ENCODE measurements at regions not wholly inside any gene's neighbourhood (a gene's known extent, or its start where the extent isn't known, plus 50 kb on each side); places are given as distances from the start of the nearest gene placed in this dataset.

DNA sequence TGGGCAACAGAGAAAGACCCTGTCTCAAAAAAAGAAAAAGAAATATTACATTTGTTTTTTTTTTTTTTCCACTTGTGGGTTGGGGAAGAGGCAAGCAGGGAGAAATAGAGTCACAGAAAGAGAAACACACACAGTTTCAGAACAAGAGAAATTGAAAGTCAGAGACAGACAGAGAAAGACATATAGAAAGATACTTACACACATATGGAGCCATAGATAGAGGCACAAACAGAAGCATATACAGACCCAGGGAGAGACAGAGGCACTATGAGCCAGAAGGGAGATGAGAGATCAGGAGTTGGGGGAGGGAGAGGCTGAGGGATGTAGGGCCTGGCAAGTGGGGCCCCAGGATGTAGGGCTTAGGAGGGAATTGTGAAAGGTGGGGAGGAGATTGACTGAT lies 55.2 kb upstream of the GIMD1 start:
- DNase-seq, result no peak

GRCh38 chr4:106422766-106423165 lies 54.2 kb upstream of the GIMD1 start:
- DNase-seq, result no peak

GRCh38 chr4:106421441-106422296 lies 53.1 kb upstream of the GIMD1 start:
- no peak for DNase-seq

- DNase-seq, result no peak
Measured at GRCh38 chr4:106418444-106418843, 49.9 kb upstream of the GIMD1 start.
